ENCODE measurements at regions not wholly inside any gene's neighbourhood (a gene's known extent, or its start where the extent isn't known, plus 50 kb on each side); places are given as distances from the start of the nearest gene placed in this dataset.

GRCh38 chr2:217434180-217434975 is 568.4 kb downstream of the TNS1 start:
- peak; percentile 52 for DNase-seq

GRCh38 chr2:217433522-217433921 is 569.3 kb downstream of the TNS1 start:
- DNase-seq = no peak

- DNase-seq = no peak
These were observed 571.1 kb downstream of the TNS1 start for GRCh38 chr2:217431577-217432269.

GRCh38 chr2:217430916-217431576 is 571.2 kb upstream of the TNP1 start:
- no peak for DNase-seq

- DNase-seq = no peak
These were observed 570.2 kb upstream of the TNP1 start for GRCh38 chr2:217429981-217430500.

- DNase-seq = no peak
These were observed 562.0 kb upstream of the TNP1 start for GRCh38 chr2:217421834-217422233.

- no peak for DNase-seq
These were observed 561.0 kb upstream of the TNP1 start for GRCh38 chr2:217420854-217421253.

GRCh38 chr2:217419055-217419671 is 559.3 kb upstream of the TNP1 start:
- no peak for DNase-seq

GRCh38 chr2:217418544-217418943 is 558.7 kb upstream of the TNP1 start:
- no peak for DNase-seq

GRCh38 chr2:217418090-217418489 is 558.2 kb upstream of the TNP1 start:
- no peak for DNase-seq

- DNase-seq = no peak
These were observed 557.7 kb upstream of the TNP1 start for GRCh38 chr2:217417536-217417935.

GRCh38 chr2:217415316-217415715 is 555.5 kb upstream of the TNP1 start:
- no peak for DNase-seq

- DNase-seq = no peak
These were observed 554.6 kb upstream of the TNP1 start for GRCh38 chr2:217414429-217414828.

- DNase-seq = no peak
These were observed 553.3 kb upstream of the TNP1 start for GRCh38 chr2:217413193-217413592.

- DNase-seq = no peak
These were observed 552.9 kb upstream of the TNP1 start for GRCh38 chr2:217412721-217413120.

- DNase-seq = no peak
These were observed 552.4 kb upstream of the TNP1 start for GRCh38 chr2:217412277-217412676.

GRCh38 chr2:217410681-217410960 is 550.8 kb upstream of the TNP1 start:
- no peak for DNase-seq

- DNase-seq = no peak
These were observed 550.3 kb upstream of the TNP1 start for GRCh38 chr2:217409949-217410680.

- no peak for DNase-seq
These were observed 547.5 kb upstream of the TNP1 start for GRCh38 chr2:217407362-217407761.

- DNase-seq = no peak
These were observed 544.4 kb upstream of the TNP1 start for GRCh38 chr2:217404236-217404760.

- DNase-seq = no peak
These were observed 543.0 kb upstream of the TNP1 start for GRCh38 chr2:217402761-217403383.

- DNase-seq = no peak
These were observed 542.3 kb upstream of the TNP1 start for GRCh38 chr2:217402144-217402543.
